Lung (tissue), 11 donors: ENCODE measurements at regions not wholly inside any gene's neighbourhood (a gene's known extent, or its start where the extent isn't known, plus 50 kb on each side); places are given as distances from the start of the nearest gene placed in this dataset.
A peak's percentile ranks its signal among the peaks of the same experiment; 100 is the strongest.

ENCODE experiments used
- ATAC-seq: fragments of 200-7000 bp; cut with Tn5 transposase; one replicate; pipeline ENCODE4 v1.9.1; 2020; ENCODE audit warnings: moderate number of reproducible peaks; ENCODE audit not compliant: insufficient read depth, low FRiP score
- DNase-seq, 3 donors: peaks; one replicate each; pipeline ENCODE4 v3.0.0-alpha.2; 2013 to 2017
- H3K27ac ChIP-seq, 2 donors: one replicate each; pipeline ENCODE4 v1.5.1; 2013; ENCODE audit warnings: mild to moderate bottlenecking in 2 of 2, moderate library complexity in 2 of 2, control low read depth in 1 of 2, inconsistent platforms in 1 of 2, low read depth in 1 of 2, low read length in 1 of 2
- H3K27me3 ChIP-seq, 3 donors: one replicate each; pipeline ENCODE4 v1.5.1; 2013; ENCODE audit warnings: low read length in 2 of 3; ENCODE audit not compliant: control insufficient read depth in 3 of 3, insufficient read depth in 3 of 3
- H3K36me3 ChIP-seq, 4 donors: one replicate each; pipeline ENCODE4 v1.5.1; 2013; ENCODE audit warnings: low read length in 4 of 4, mild to moderate bottlenecking in 1 of 4, moderate library complexity in 1 of 4; ENCODE audit not compliant: control insufficient read depth in 4 of 4, insufficient read depth in 4 of 4
- H3K4me1 ChIP-seq, 5 donors: one replicate each; pipeline ENCODE4 v1.5.1; 2013; ENCODE audit warnings: low read length in 5 of 5, mild to moderate bottlenecking in 2 of 5, moderate library complexity in 1 of 5; ENCODE audit not compliant: control insufficient read depth in 5 of 5, insufficient read depth in 5 of 5
- H3K4me3 ChIP-seq: one replicate; pipeline ENCODE4 v1.5.1; 2013; ENCODE audit warnings: mild to moderate bottlenecking, control low read depth, moderate library complexity
- H3K9ac ChIP-seq, 2 donors: one replicate each; pipeline ENCODE4 v1.5.1; 2013; ENCODE audit warnings: low read length in 2 of 2, control low read depth in 1 of 2; ENCODE audit not compliant: insufficient read depth in 1 of 2
- H3K9me3 ChIP-seq, 4 donors: one replicate each; pipeline ENCODE4 v1.5.1; 2013; ENCODE audit warnings: low read length in 3 of 4, mild to moderate bottlenecking in 1 of 4, moderate library complexity in 1 of 4; ENCODE audit not compliant: control insufficient read depth in 4 of 4, insufficient read depth in 3 of 4
- CTCF ChIP-seq: IDR thresholded peaks from 2 replicates; pipeline ENCODE4 v1.5.1; 2012; ENCODE audit warnings: mild to moderate bottlenecking; ENCODE audit errors: control extremely low read depth, extremely low read depth
- WGBS, 2 donors: extraction: QIAGEN DNeasy Blood & Tissue Kit; methylation state at CpG; one replicate each; pipeline ENCODE4 v1.1.7; 2013; 5-methylcytosine and 5-hydroxymethylcytosine counted together
- donor health status: control.
- donor health status: control.
- donor health status: Bipolar disorder and iron deficiency.
- donor health status: healthy.
- donor health status: DM: yes; HTN: yes; CAD: no.

DNA sequence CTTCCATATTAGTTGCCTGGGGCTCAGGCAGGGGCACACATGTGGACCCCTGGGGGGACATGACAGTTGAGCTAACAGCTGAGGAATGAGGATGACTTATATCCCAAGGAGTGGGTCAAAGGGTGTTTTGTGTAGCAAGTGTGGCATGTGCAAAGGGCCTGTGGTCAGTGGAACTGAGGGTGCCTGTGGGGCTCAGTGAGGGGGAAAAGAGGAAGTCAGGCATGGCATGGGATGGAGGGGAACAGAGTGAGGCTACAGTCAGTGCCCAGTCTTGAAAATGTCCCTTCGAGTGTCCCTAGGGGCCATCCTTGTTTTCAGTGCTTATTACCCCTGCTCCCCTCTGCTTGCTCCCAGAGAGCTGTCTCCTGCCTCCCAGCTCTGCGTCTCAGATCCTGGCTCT, 64.3 kb upstream of the CD99 start:
- H3K27ac ChIP-seq = no peak overlapping the region
- no peaks in the 10 kb centered on the region for H3K27me3 ChIP-seq
- 67 to 93% methylated on average over 2 of the region's 2 CpGs for WGBS, 2 donors

GRCh38 chrX:2620576-2620975, 70.5 kb upstream of the CD99 start:
- WGBS, 2 donors = 94 to 97% methylated on average over 3 of the region's 3 CpGs
- no peaks in the 10 kb centered on the region for H3K9me3 ChIP-seq
- no peaks in the 10 kb centered on the region for H3K4me1 ChIP-seq
- peaks cover 0 to 5% (median 0%) of the 10 kb centered on the region in 3 donors for H3K27me3 ChIP-seq
- H3K4me3 ChIP-seq = no peak overlapping the region
- peaks cover 0 to 5% (median 2%) of the 10 kb centered on the region in 4 donors for H3K36me3 ChIP-seq
- no peak overlapping the region for H3K27ac ChIP-seq
- ATAC-seq (no peak), DNase-seq (no peak)
- no peak overlapping the region for H3K9ac ChIP-seq
- no peak for TF ChIP-seq CTCF

More for the DNA sequence above, 64.3 kb upstream of the CD99 start:
- no peak overlapping the region for H3K9ac ChIP-seq
- H3K4me3 ChIP-seq = no peak overlapping the region
- peaks cover 4 to 15% (median 6%) of the 10 kb centered on the region in 4 donors for H3K36me3 ChIP-seq
- H3K9me3 ChIP-seq = peaks cover 0 to 4% (median under 1%) of the 10 kb centered on the region in 4 donors
- DNase-seq (no peak), ATAC-seq (no peak)
- no peak for TF ChIP-seq CTCF
- peaks cover 0 to 2% (median 0%) of the 10 kb centered on the region in 5 donors for H3K4me1 ChIP-seq

- Histone ChIP-seq H3K36me3 (peaks cover 0 to 6% (median 2%) of the 10 kb centered on the region in 4 donors), H3K4me3 (no peak overlapping the region), H3K27ac (no peak overlapping the region), H3K9ac (no peak overlapping the region), H3K9me3 (no peaks in the 10 kb centered on the region), H3K4me1 (no peaks in the 10 kb centered on the region), H3K27me3 (peaks cover 0 to 5% (median 0%) of the 10 kb centered on the region in 3 donors)
- no peak for TF ChIP-seq CTCF
- 31 to 45% methylated on average over 4 of the region's 4 CpGs for WGBS, 2 donors
- ATAC-seq (no peak), DNase-seq (no peak)
Observed at GRCh38 chrX:2618516-2618915, 72.6 kb upstream of the CD99 start.

- ATAC-seq (peak; percentile 41), DNase-seq (peak in 2 of 3 donors; percentile 49 to 50)
- Histone ChIP-seq H3K9me3 (no peaks in the 10 kb centered on the region), H3K4me3 (no peak overlapping the region), H3K36me3 (peaks cover 0 to 5% (median 2%) of the 10 kb centered on the region in 4 donors), H3K27ac (no peak overlapping the region), H3K4me1 (peaks cover 0 to 1% (median 0%) of the 10 kb centered on the region in 5 donors), H3K27me3 (peaks cover 0 to 12% (median 0%) of the 10 kb centered on the region in 3 donors), H3K9ac (no peak overlapping the region)
- TF ChIP-seq CTCF = no peak
- WGBS, 2 donors = 5 to 37% methylated on average over 3 of the region's 3 CpGs
Observed at GRCh38 chrX:2614911-2615310, 76.2 kb upstream of the CD99 start.
